HG02571 (cell line): ENCODE measurements at regions not wholly inside any gene's neighbourhood (a gene's known extent, or its start where the extent isn't known, plus 50 kb on each side); places are given as distances from the start of the nearest gene placed in this dataset.

Experiments used
- ATAC-seq: cut with Tn5 transposase; IDR thresholded peaks from one replicate; pipeline ENCODE4 v1.9.1; 2021; ENCODE audit warnings: mild to moderate bottlenecking, moderate library complexity; ENCODE audit not compliant: unreplicated experiment

GRCh38 chr5:89034588-89034987 is 151.6 kb upstream of the MEF2C start:
- ATAC-seq = no peak

DNA sequence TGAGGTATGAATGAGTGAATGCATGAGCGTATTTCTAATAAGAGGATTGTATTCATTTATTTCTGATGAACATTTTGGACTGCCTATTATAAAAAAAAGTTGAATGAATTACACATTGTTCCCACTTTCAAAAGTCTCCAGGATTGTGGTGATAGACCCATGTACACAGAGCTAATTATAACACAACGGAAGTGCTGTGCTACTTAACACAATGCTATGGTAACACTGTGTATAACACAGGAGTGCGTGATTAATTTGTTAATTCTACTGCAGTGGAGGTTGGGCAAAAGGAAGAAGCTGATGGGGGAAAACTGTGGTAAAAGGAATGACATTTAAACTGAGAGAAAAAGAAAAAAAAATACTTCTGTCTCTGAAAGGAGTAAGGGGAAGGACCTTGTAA is 147.8 kb upstream of the MEF2C start:
- ATAC-seq = no peak

DNA sequence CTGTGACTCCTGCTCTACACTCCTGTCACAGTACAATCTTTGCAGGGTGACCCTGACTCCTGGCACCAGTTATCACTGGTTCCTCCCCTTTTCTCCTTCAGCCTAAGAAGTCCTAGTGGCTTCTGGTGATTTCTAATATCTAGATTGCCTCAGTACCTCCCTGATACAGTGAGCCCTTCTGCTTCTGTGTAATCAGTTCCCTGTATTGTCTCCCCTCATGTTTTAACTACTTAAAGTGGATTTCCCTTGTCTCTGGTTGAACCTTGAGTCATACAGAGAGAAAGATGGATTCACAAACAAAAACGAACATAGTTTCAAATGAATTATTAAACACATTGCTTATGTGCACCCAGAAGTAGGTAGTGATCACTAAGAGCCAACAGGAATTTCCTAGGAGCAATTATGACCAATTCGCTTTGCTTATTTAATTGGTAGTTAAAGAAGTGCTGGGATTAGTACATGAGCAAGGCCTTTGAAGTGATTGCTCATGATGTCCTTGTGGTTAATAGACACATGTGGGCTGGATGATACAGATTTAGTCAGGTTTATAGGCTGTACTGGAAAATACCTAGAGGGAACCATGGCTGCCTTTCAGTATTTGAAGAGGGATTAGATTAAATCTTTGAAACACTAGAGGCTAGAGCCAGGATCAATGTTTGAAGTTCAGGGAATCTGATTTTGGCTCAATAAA is 145.8 kb upstream of the MEF2C start:
- no peak for ATAC-seq

DNA sequence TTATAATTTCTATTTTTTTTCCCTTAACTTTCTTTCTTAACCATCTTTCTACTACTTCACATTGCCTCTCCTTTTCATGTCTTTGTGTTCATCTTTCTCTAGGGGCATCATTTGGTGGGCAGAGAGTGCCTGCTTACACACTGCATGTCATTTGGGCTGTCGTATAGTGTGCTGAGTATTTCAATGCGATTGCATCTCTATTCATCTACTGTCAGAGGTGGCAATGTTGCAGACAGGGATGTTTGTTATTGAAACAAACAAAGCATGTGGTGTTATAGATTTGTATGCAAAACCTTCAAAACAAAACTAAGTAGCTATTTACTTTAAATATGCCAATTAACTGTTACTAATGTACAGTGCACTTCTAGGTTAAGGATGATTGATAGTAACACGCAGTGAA is 141.1 kb upstream of the MEF2C start:
- no peak for ATAC-seq

- ATAC-seq = no peak
Observed at GRCh38 chr5:89020926-89021610, 138.1 kb upstream of the MEF2C start.

- no peak for ATAC-seq
Observed at GRCh38 chr5:89016741-89017303, 133.8 kb upstream of the MEF2C start.

DNA sequence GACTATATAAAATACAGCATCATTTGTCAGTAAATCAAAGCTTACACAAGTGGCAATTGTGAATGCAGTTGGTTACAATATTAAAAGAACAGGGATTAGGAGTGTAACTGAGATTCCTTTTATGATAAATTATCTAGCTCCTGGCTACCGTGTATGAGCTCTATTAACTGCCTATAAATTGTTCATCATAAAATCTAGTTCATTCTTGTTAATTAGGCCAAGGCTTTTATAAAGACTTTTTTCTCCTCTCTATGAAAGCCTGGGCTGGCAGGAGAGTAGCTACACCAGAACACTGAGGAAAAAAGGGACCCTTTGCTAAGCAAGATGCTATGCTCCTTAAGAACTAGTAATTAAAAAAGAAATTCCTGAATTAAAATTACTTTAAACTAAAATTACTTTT is 132.4 kb upstream of the MEF2C start:
- no peak for ATAC-seq

GRCh38 chr5:89011778-89012711 is 129.1 kb upstream of the MEF2C start:
- ATAC-seq = no peak

GRCh38 chr5:89010512-89010911 is 127.5 kb upstream of the MEF2C start:
- ATAC-seq = no peak

- ATAC-seq = no peak
Observed at GRCh38 chr5:89008291-89008690, 125.3 kb upstream of the MEF2C start.

DNA sequence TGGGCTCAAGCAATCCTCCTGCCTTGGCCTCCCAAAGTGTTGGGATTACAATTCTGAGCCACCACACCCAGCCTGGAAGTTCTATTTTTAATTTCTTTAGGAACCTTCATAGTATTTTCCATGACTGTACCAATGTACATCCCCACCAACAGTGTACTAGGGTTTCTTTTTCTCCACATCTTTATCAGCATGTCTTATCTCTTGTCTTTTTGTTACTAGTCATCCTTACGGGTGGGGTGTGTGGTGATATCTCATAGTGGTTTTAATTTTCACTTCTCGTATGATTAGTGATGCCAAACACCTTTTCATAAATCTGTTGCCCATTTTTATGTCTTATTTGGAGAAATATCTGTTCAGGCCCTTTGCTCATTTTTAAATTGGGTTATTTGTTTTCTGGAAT is 123.0 kb upstream of the MEF2C start:
- no peak for ATAC-seq

DNA sequence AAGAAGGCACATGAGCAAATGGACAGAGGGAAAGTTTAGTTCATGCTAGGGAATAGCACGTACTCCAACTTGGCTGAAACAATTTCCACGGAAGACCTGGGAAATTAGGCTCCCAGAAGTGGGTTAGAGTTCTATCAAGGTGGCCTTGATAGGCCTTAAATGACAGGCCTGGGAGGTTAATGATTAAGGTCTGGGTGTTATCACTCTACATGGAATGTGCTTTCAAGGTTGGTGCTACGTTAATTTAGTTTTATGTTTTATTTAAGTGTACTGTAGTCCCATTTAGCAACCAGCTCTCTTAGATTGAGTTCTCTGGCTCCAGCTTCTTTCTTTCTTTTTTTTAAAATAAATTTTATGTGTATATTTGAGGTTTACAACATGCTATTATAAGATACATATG is 121.4 kb upstream of the MEF2C start:
- no peak for ATAC-seq

DNA sequence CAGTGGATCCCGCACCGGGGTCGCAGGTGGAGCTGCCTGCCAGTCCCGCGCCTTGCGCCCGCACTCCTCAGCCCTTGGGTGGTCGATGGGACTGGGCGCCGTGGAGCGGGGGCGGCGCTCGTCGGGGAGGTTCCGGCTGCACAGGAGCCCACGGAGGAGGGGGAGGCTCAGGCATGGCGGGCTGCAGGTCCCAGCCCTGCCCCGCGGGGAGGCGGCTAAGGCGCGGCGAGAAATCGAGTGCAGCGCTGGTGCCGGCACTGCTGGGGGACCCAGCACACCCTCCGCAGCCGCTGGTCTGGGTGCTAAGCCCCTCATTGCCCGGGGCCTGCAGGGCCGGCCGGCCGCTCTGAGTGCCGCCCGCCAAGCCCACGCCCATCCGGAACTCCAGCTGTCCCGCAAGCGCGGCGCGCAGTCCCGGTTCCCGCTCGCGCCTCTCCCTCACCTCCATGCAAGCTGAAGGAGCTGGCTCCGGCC is 120.6 kb upstream of the MEF2C start:
- ATAC-seq = no peak

DNA sequence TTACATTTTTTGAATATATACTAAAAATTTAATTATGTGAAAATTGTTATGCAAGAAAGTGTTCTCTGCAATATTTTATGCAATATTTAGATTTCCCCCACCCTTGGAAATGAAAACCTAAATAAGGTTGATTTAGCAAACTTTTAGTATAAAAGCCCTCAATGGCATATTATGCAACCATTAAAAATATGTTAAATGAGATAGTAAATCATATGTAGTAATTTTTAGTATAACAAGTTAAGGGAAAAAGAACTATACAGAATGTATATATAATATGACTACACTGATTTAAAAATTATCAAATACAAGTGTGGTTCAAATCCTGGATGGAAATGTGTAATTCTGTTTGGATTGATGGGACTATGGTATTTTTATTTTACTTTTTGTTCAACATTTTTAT is 116.9 kb upstream of the MEF2C start:
- no peak for ATAC-seq

DNA sequence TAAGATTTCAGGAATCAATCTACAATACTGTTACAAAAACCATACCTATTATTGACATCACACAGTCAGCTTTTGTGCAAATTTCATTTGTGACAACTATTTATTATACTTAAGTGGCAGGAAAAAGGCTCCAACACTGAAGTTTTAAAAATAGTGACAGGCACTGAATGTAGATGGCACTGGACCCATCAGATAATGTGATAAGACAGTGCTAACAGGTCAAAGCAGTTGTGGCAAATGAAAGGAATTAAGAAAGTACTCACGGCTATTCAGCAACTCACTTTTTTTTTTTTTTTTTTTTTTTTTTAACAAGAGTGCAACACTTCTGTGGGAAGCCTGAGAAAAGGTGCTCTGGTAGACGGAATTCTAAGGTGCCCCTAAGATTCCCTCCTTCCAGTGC is 115.0 kb upstream of the MEF2C start:
- ATAC-seq = no peak

- ATAC-seq = no peak
Observed at GRCh38 chr5:88984040-88984439, 101.1 kb upstream of the MEF2C start.

DNA sequence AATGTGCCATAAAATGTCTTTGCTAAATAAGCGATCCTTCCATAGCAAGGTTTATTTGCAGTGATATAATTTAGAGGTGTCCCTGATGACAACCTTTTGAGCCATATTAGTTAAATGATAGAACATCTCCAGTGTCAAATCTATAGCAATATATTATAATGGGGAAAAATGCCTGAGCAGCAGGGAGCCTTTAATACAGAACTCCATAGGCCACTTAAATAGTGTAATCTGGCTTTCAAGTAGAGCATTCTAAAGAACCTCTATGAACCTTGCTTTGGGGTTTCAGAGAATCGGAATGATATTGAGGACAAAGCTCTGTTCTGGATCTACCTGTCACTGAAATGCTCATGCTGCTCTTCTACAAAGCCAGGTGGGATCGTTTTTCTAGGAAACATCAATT is 96.7 kb upstream of the MEF2C start:
- ATAC-seq = no peak

DNA sequence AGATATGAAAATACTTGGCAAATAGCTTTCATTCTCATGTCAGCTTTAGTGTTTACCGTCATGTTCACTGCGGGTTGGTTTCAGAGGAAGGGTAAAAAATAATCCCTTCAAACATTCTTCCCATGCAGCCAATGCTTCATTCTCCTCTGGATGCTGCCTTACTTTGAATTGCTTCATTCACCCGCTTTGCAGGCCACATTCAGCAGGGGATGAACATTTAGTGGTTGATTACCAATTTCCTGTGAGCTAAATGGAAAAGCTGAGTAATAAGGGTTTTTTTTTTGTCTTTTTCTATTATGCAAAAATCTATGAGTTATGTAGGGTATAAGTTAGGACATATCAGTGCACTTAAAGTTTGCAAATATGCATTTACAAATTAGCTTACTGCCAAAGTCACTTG is 96.3 kb upstream of the MEF2C start:
- no peak for ATAC-seq

DNA sequence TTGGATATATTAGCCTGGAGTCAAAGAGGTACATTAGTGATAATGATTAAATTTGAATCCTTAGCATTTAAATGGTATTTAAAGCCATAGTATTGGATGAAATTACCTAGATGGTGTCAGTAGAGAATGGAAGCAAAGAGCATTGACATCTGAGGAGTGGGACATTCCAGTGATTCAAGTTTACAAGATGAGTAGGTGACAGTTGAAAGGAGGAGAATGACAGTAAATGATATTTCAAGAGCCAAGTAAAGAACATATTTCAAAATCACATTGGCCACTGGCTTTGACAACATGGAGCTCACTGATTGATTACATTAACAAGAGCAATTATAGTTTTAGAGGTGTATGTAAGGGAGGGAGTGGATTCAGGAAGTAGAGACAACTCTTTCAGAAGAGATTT is 93.9 kb upstream of the MEF2C start:
- ATAC-seq = no peak

DNA sequence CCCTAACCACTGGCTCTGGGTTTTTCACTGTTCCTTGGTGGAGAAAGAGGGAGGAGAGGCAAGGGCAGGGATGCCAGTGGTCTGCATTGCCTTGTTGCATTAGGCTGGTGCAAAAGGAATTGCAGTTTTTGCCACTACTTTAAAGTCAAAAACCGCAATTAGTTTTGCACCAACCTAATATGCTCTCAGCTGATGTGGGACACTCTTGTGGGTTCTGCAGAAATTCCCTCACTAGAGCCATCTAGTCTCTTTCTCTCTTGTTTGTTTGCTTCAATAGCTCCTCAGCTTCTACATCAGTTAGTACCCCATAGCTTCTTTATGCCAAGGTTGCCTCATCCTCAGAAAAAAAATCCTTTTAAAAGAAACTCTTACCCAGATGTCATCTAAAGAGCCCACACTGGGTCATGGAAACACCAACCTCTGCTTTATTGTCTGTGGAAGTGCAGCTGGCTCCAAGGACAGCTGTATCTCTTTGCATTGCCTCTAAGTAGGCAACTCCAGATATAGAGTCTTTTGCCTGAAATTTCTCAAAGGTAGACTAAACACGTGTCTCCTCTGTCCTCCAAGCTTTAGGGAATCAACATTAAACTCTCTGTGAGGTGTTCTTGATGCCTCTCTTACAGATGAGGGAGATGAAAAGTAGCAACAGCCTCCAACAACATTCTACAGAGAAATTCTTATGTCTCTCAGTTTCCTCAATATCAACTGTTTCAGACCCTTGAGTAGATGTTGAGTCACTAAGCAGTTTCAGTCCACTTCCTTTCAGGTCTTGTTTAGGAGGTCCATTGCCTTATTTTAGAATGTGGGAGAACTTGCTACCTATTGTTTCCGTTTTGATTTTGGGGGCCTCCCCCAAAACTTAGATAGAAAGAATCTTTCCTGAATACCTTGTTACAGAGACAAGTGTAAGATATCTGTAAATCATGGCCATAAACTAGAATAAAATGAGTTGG is 84.9 kb upstream of the MEF2C start:
- peak; percentile 50 for ATAC-seq
